ENCODE measurements at regions not wholly inside any gene's neighbourhood (a gene's known extent, or its start where the extent isn't known, plus 50 kb on each side); places are given as distances from the start of the nearest gene placed in this dataset.

GRCh38 chr11:19577391-19577975 lies 135.2 kb upstream of the NAV2 start:
- Histone ChIP-seq H3K36me3 (no peaks in the 10 kb centered on the region), H3K9me3 (no peaks in the 10 kb centered on the region), H3K27ac (peak overlapping the region; percentile 65 to 90 (median 89)), H3K27me3 (no peaks in the 10 kb centered on the region), H3K4me1 (peaks cover 13 to 68% (median 26%) of the 10 kb centered on the region in 3 donors), H3K4me3 (no peak overlapping the region)
- ATAC-seq = peak; percentile 20
- 0 to 17% methylated on average over 3 to 7 of the region's 8 CpGs for WGBS, 2 donors (ENCODE audit: low coverage in 1 of 2)
- TF ChIP-seq POLR2AphosphoS5 (IDR thresholded peaks at IDR 0.05) (no peak), EP300 (IDR thresholded peaks at IDR 0.05) (no peak)

- no peaks in the 10 kb centered on the region for H3K9me3 ChIP-seq
- H3K36me3 ChIP-seq = no peaks in the 10 kb centered on the region
- ATAC-seq = no peak
- no peak for TF ChIP-seq POLR2AphosphoS5 (IDR thresholded peaks at IDR 0.05)
- no peak for TF ChIP-seq POLR2A (IDR thresholded peaks at IDR 0.05)
- no peak for TF ChIP-seq EP300 (IDR thresholded peaks at IDR 0.05)
- no peak for TF ChIP-seq CTCF (IDR thresholded peaks at IDR 0.05)
- H3K4me3 ChIP-seq = no peak overlapping the region
- no peaks in the 10 kb centered on the region for H3K27me3 ChIP-seq
- 50 to 75% methylated on average over 1 to 5 of the region's 6 CpGs for WGBS, 2 donors (ENCODE audit: low coverage in 1 of 2)
- peaks cover 13 to 68% (median 26%) of the 10 kb centered on the region in 3 donors for H3K4me1 ChIP-seq
- H3K27ac ChIP-seq = peak overlapping the region; percentile 65 to 90 (median 89)
These were observed 135.7 kb upstream of the NAV2 start for GRCh38 chr11:19576903-19577302.

- no peak overlapping the region for H3K4me3 ChIP-seq
- TF ChIP-seq POLR2AphosphoS5 (IDR thresholded peaks at IDR 0.05) (no peak), EP300 (IDR thresholded peaks at IDR 0.05) (no peak), POLR2A (IDR thresholded peaks at IDR 0.05) (no peak), CTCF (IDR thresholded peaks at IDR 0.05) (no peak)
- no peak for ATAC-seq
- H3K9me3 ChIP-seq = no peaks in the 10 kb centered on the region
- WGBS, 2 donors (ENCODE audit: low coverage in 1 of 2) = 96 to 97% methylated on average over 3 of the region's 3 CpGs
- H3K4me1 ChIP-seq = peaks cover 13 to 68% (median 26%) of the 10 kb centered on the region in 3 donors
- H3K27ac ChIP-seq = peak overlapping the region in 3 of 4 donors; percentile 21 to 90 (median 89)
- H3K36me3 ChIP-seq = no peaks in the 10 kb centered on the region
- H3K27me3 ChIP-seq = no peaks in the 10 kb centered on the region
These were observed 136.6 kb upstream of the NAV2 start for GRCh38 chr11:19576054-19576453.

- no peak for ATAC-seq
- WGBS, 2 donors (ENCODE audit: low coverage in 1 of 2) = 44 to 51% methylated on average over 3 of the region's 3 CpGs
- no peaks in the 10 kb centered on the region for H3K36me3 ChIP-seq
These were observed 137.7 kb upstream of the NAV2 start for GRCh38 chr11:19574916-19575315.

DNA sequence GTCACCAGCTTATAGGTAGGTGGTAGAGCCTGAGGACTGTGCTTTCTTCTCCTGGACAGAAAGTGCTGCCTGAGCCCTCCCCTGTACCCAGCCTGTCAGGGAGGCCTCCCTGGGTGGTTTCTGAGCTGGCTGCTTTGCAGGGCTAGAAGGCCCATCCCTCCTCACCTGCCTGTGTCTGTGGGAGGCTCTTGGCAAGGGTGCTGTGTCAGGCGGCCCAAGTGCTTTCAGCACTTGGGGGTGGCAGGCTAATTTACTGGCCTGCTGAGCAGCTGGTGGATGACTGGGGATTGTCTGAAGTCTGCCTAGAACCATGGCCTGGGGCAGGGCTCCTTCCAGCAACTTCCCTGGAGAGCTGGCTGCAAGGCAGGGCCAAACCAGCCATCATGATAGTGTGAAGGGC lies 139.0 kb upstream of the NAV2 start:
- Histone ChIP-seq H3K36me3 (no peaks in the 10 kb centered on the region), H3K9me3 (no peaks in the 10 kb centered on the region), H3K27me3 (no peaks in the 10 kb centered on the region), H3K4me1 (peaks cover 11 to 56% (median 20%) of the 10 kb centered on the region in 3 donors), H3K4me3 (no peak overlapping the region), H3K27ac (no peak overlapping the region)
- WGBS, 2 donors (ENCODE audit: low coverage in 1 of 2) = no CpG with 5 or more reads among the region's 1 CpG
- no peak for TF ChIP-seq POLR2AphosphoS5 (IDR thresholded peaks at IDR 0.05)
- TF ChIP-seq POLR2A (IDR thresholded peaks at IDR 0.05) = no peak
- TF ChIP-seq CTCF (IDR thresholded peaks at IDR 0.05) = no peak
- no peak for TF ChIP-seq EP300 (IDR thresholded peaks at IDR 0.05)
- no peak for ATAC-seq

More at GRCh38 chr11:19574916-19575315, 137.7 kb upstream of the NAV2 start:
- no peaks in the 10 kb centered on the region for H3K27me3 ChIP-seq
- H3K4me1 ChIP-seq = peaks cover 13 to 68% (median 26%) of the 10 kb centered on the region in 3 donors
- H3K9me3 ChIP-seq = no peaks in the 10 kb centered on the region
- TF ChIP-seq EP300 (IDR thresholded peaks at IDR 0.05) (no peak), POLR2A (IDR thresholded peaks at IDR 0.05) (no peak), POLR2AphosphoS5 (IDR thresholded peaks at IDR 0.05) (no peak), CTCF (IDR thresholded peaks at IDR 0.05) (no peak)
- H3K4me3 ChIP-seq = no peak overlapping the region
- H3K27ac ChIP-seq = peak overlapping the region in 1 of 4 donors; percentile 90

All from gastroesophageal sphincter (tissue), 4 donors.